IMR-90 (cell line): ENCODE measurements at regions not wholly inside any gene's neighbourhood (a gene's known extent, or its start where the extent isn't known, plus 50 kb on each side); places are given as distances from the start of the nearest gene placed in this dataset.

ENCODE experiments used
- ATAC-seq: fragments of 200-7000 bp; cut with Tn5 transposase; 2 replicates; pipeline ENCODE4 v1.9.1; 2020; ENCODE audit warnings: low read depth, mild to moderate bottlenecking, moderate library complexity
- BruUV-seq: library from RNA; stranded (reverse); fragments of 400-500 nt; replicated peaks from 2 replicates; lab custom pipeline; 2021; lab: Mats Ljungman, UMichigan
- CTCF ChIA-PET: fragments of 300-600 bp; formaldehyde crosslinking; extraction: SDS; loops from one replicate; lab custom pipeline; 2021; ENCODE audit warnings: antibody characterized with exemption; lab: Yijun Ruan, JAX
- POLR2A ChIA-PET: fragments of 300-600 bp; sonication (Branson Sonifier 250); formaldehyde crosslinking; loops from one replicate; lab custom pipeline; 2022; ENCODE audit warnings: antibody characterized with exemption; ENCODE audit not compliant: unreplicated experiment; lab: Charles Lee
- DNase-seq: peaks from one replicate; pipeline ENCODE4 v3.0.0; 2013
- H2AFZ ChIP-seq: replicated peaks from 2 replicates; pipeline ENCODE3; 2013; ENCODE audit warnings: low read length, mild to moderate bottlenecking; ENCODE audit not compliant: poor library complexity
- H2AK5ac ChIP-seq: 2 replicates; pipeline ENCODE4 v1.6.1; 2013; ENCODE audit warnings: low read depth, low read length, inconsistent platforms
- H2AK9ac ChIP-seq: replicated peaks from 2 replicates; pipeline ENCODE3; 2013; ENCODE audit warnings: mild to moderate bottlenecking, low read depth, low read length, moderate library complexity; ENCODE audit not compliant: poor library complexity
- H2BK120ac ChIP-seq: 2 replicates; pipeline ENCODE4 v1.6.1; 2013; ENCODE audit warnings: low read depth, low read length, inconsistent platforms
- H2BK15ac ChIP-seq: 3 replicates; pipeline ENCODE4 v1.6.1; 2013; ENCODE audit warnings: low read depth, low read length, inconsistent platforms
- H2BK20ac ChIP-seq: 2 replicates; pipeline ENCODE4 v1.6.1; 2013; ENCODE audit warnings: low read depth, mild to moderate bottlenecking, inconsistent platforms, low read length, moderate library complexity
- H2BK5ac ChIP-seq: 2 replicates; pipeline ENCODE4 v1.6.1; 2013; ENCODE audit warnings: mild to moderate bottlenecking, low read depth, low read length, inconsistent platforms; ENCODE audit not compliant: poor library complexity, severe bottlenecking
- H3K14ac ChIP-seq: replicated peaks from 2 replicates; pipeline ENCODE4 v1.6.1; 2013; ENCODE audit warnings: low read depth, low read length, inconsistent platforms
- H3K18ac ChIP-seq: 2 replicates; pipeline ENCODE4 v1.6.1; 2013; ENCODE audit warnings: low read depth, low read length, control low read depth
- H3K23ac ChIP-seq: 2 replicates; pipeline ENCODE4 v1.6.1; 2013; ENCODE audit warnings: low read depth, low read length, inconsistent platforms
- H3K27ac ChIP-seq: 2 replicates; pipeline ENCODE4 v1.5.1; 2013; ENCODE audit warnings: mild to moderate bottlenecking, control low read depth, low read length; ENCODE audit not compliant: insufficient read depth
- H3K27me3 ChIP-seq: 2 replicates; pipeline ENCODE4 v1.6.1; 2013; ENCODE audit warnings: low read length; ENCODE audit not compliant: control insufficient read depth, insufficient read depth
- H3K36me3 ChIP-seq: 2 replicates; pipeline ENCODE4 v1.6.1; 2013; ENCODE audit warnings: low read length, mixed read lengths; ENCODE audit not compliant: control insufficient read depth, insufficient read depth
- H3K4ac ChIP-seq: 2 replicates; pipeline ENCODE4 v1.6.1; 2013; ENCODE audit warnings: low read depth, low read length, inconsistent platforms
- H3K4me1 ChIP-seq: 2 replicates; pipeline ENCODE4 v1.6.1; 2013; ENCODE audit warnings: low read length, mixed read lengths; ENCODE audit not compliant: control insufficient read depth, insufficient read depth
- H3K4me2 ChIP-seq: 2 replicates; pipeline ENCODE4 v1.6.1; 2013; ENCODE audit warnings: low read depth, mild to moderate bottlenecking, control low read depth, low read length, moderate library complexity
- H3K4me3 ChIP-seq: 2 replicates; pipeline ENCODE4 v1.5.1; 2013; ENCODE audit warnings: low read depth, mild to moderate bottlenecking, control low read depth, low read length, moderate library complexity; ENCODE audit not compliant: insufficient read depth
- H3K56ac ChIP-seq: 2 replicates; pipeline ENCODE4 v1.6.1; 2013; ENCODE audit warnings: low read length, inconsistent platforms; ENCODE audit not compliant: insufficient read depth; ENCODE audit errors: extremely low read depth
- H3K79me1 ChIP-seq, 2 experiments: 2 replicates each; pipeline ENCODE4 v1.6.1; 2013; ENCODE audit warnings: low read length in 2 of 2, inconsistent platforms in 1 of 2, low read depth in 1 of 2
- H3K9ac ChIP-seq: 2 replicates; pipeline ENCODE4 v1.6.1; 2013; ENCODE audit warnings: low read depth, low read length, control low read depth
- H3K9me1 ChIP-seq: 2 replicates; pipeline ENCODE4 v1.6.1; 2013; ENCODE audit warnings: low read length, inconsistent platforms; ENCODE audit not compliant: insufficient read depth
- H3K9me3 ChIP-seq: 2 replicates; pipeline ENCODE4 v1.6.1; 2013; ENCODE audit warnings: low read length; ENCODE audit not compliant: control insufficient read depth, insufficient read depth
- H4K20me1 ChIP-seq: 2 replicates; pipeline ENCODE4 v1.6.1; 2013; ENCODE audit warnings: low read length, inconsistent platforms; ENCODE audit not compliant: insufficient read depth
- H4K5ac ChIP-seq: 2 replicates; pipeline ENCODE4 v1.6.1; 2013; ENCODE audit warnings: mild to moderate bottlenecking, low read depth, low read length, control low read depth
- H4K8ac ChIP-seq, 2 experiments: 2 replicates each; pipeline ENCODE4 v1.6.1; 2013; ENCODE audit warnings: low read depth in 2 of 2, low read length in 2 of 2, control low read depth in 1 of 2, inconsistent platforms in 1 of 2
- H4K91ac ChIP-seq: 2 replicates; pipeline ENCODE4 v1.6.1; 2013; ENCODE audit warnings: low read depth, low read length, inconsistent platforms; ENCODE audit not compliant: insufficient read depth
- CEBPB ChIP-seq: IDR thresholded peaks from 2 replicates; pipeline ENCODE4 v1.6.1; 2012; ENCODE audit warnings: low read depth, low read length, improper control_type of control experiment
- MAFK ChIP-seq: IDR thresholded peaks from 2 replicates; pipeline ENCODE4 v1.6.1; 2012; ENCODE audit warnings: low read depth, low read length, improper control_type of control experiment
- RCOR1 ChIP-seq: IDR thresholded peaks from 2 replicates; pipeline ENCODE4 v1.6.1; 2012; ENCODE audit warnings: mild to moderate bottlenecking, low read length, improper control_type of control experiment; ENCODE audit not compliant: insufficient replicate concordance
- WGBS, 2 experiments: methylation state at CpG; one replicate each; pipeline versions ENCODE4 v1.1.5 to v1.1.7; 2013; ENCODE audit warnings: missing lambda C conversion rate in 2 of 2; ENCODE audit not compliant: insufficient read length in 1 of 2; ENCODE audit errors: extremely low coverage in 2 of 2; 5-methylcytosine and 5-hydroxymethylcytosine counted together
- dilution Hi-C: fragments of 300-500 bp; cut with HindIII; formaldehyde crosslinking; loops from one replicate; pipeline ENCODE4 v1.14.3; 2018; ENCODE audit warnings: low sequenced_read_pairs; ENCODE audit not compliant: unreplicated experiment
- in situ Hi-C: fragments of 300-500 bp; cut with MboI; formaldehyde crosslinking; loops from 3 replicates; pipeline ENCODE4 v1.14.3; 2019; ENCODE audit warnings: low sequenced_read_pairs, inconsistent platforms, mixed read lengths
- intact Hi-C: fragments of 100-400 bp; cut with micrococcal nuclease; formaldehyde crosslinking; loops from 2 replicates; pipeline ENCODE4 v1.10.0; 2022
- TF ChIP-seq, protein P1 (sequence below): fragments of 150-350 bp; IDR thresholded peaks from 2 replicates; pipeline ENCODE4 v1.6.1; 2017; ENCODE audit warnings: mild to moderate bottlenecking, antibody characterized with exemption, low read length, low read depth

DNA sequence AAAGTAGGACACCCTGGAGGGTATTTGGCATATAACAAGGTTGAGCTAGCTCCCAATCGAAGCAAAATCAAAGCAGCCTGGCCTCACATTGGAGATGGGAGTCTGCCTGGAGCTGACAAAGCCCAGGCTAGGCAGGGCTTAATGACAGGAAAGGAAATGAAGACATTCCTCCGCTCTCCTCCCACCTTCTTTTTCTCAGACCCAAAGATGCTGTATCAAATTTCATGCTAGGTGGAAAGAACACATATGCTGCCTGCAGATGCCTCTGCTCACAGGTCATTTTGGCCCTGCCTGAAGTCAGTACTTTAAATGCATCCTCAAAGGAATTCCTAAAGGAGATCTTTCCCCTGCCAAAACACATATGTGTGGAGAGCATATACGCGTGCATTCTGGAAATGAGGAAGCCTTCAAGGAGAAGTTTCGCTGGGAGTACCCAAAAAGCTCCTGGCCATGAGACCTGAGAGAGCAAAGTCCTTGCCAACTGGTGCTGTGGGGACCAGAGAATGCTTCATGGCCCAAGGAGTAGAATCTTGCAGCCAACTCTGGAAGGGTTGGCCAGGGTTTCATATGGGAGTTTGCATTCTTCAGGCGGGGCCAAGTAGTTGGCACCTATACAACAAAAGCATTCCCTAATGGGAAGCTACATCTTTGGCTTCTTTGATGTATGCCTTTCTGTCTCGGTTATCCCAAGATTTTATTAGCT, 88.0 kb downstream of the AQP4 start:
- no peak overlapping the region for H4K5ac ChIP-seq
- 40% methylated on average over 1 of the region's 7 CpGs; no CpG with 5 or more reads in 1 of the 2 experiments for whole genome bisulfite sequencing, 2 experiments
- ChIA-PET POLR2A (no interaction called here), CTCF (no interaction called here)
- H3K18ac ChIP-seq: no peak overlapping the region
- H3K4me1 ChIP-seq: no peaks in the 10 kb centered on the region
- no peak overlapping the region for H2BK120ac ChIP-seq
- H3K27ac ChIP-seq: no peak overlapping the region
- no peak overlapping the region for H3K4me2 ChIP-seq
- no peak overlapping the region for H2AK9ac ChIP-seq
- no peak overlapping the region for H3K4ac ChIP-seq
- H3K14ac ChIP-seq: no peak overlapping the region
- H3K9me1 ChIP-seq: no peaks in the 10 kb centered on the region
- in situ Hi-C loops: no loop called here
- no peak overlapping the region for H4K8ac ChIP-seq
- no peaks in the 10 kb centered on the region for H3K9me3 ChIP-seq
- intact Hi-C loops: no loop called here
- H2AK5ac ChIP-seq: no peak overlapping the region
- no peak for ATAC-seq
- no TSS peak for BruUV-seq
- DNase-seq: no peak
- no peaks in the 10 kb centered on the region for H3K27me3 ChIP-seq
- dilution Hi-C loops: no loop called here
- no peak overlapping the region for H2AFZ ChIP-seq
- no peaks in the 10 kb centered on the region for H3K36me3 ChIP-seq
- H3K79me1 ChIP-seq: no peaks in the 10 kb centered on the region
- no peak overlapping the region for H2BK5ac ChIP-seq
- no peak for TF ChIP-seq CEBPB
- TF ChIP-seq RCOR1: no peak
- TF ChIP-seq, protein P1, sequence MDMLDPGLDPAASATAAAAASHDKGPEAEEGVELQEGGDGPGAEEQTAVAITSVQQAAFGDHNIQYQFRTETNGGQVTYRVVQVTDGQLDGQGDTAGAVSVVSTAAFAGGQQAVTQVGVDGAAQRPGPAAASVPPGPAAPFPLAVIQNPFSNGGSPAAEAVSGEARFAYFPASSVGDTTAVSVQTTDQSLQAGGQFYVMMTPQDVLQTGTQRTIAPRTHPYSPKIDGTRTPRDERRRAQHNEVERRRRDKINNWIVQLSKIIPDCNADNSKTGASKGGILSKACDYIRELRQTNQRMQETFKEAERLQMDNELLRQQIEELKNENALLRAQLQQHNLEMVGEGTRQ: no peak
- TF ChIP-seq MAFK: no peak
- no peak overlapping the region for H3K56ac ChIP-seq
- no peak overlapping the region for H3K4me3 ChIP-seq
- H2BK20ac ChIP-seq: no peak overlapping the region
- no peak overlapping the region for H2BK15ac ChIP-seq
- no peak overlapping the region for H3K9ac ChIP-seq
- H4K20me1 ChIP-seq: no peaks in the 10 kb centered on the region
- no peak overlapping the region for H4K91ac ChIP-seq
- H3K23ac ChIP-seq: no peak overlapping the region
